HG02973 (cell line): ENCODE measurements at regions not wholly inside any gene's neighbourhood (a gene's known extent, or its start where the extent isn't known, plus 50 kb on each side); places are given as distances from the start of the nearest gene placed in this dataset.
"Not testable (repeated sequence)": the region's sequence is repeated elsewhere in the genome, so short reads cannot be mapped to it uniquely, and the experiment has no call there.

Experiments
- ATAC-seq: cut with Tn5 transposase; IDR thresholded peaks from one replicate; pipeline ENCODE4 v1.9.1; 2021; ENCODE audit warnings: moderate library complexity; ENCODE audit not compliant: unreplicated experiment

- ATAC-seq: no peak
Observed at GRCh38 chr3:33956206-33956605, 157.8 kb downstream of the PDCD6IP start.

DNA sequence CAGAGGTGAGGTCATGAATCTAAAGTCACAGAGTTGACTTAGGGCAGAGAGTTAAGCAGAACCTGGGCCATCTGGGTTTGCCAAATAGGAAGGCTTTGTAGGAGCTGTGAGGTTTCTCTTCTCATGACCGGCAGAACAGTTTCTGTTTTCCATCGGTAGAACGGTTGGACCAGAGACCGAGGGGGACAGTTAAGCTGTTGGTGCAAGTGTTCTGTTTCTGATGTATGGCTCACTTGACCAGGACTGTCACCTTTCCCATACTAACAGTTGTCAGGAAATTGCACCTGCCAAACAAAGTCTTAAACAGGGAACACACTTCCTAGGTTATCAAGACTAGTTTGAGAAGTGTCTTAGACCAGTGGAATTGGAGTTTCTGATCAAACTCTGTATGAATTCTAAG, 158.3 kb downstream of the PDCD6IP start:
- no peak for ATAC-seq

- ATAC-seq: no peak
Observed at GRCh38 chr3:33957176-33957575, 158.7 kb downstream of the PDCD6IP start.

GRCh38 chr3:33958661-33959060, 160.2 kb downstream of the PDCD6IP start:
- no peak for ATAC-seq

- ATAC-seq: no peak
Observed at GRCh38 chr3:33962396-33962795, 164.0 kb downstream of the PDCD6IP start.

- not testable (repeated sequence) for ATAC-seq
Observed at GRCh38 chr3:33970180-33970579, 171.8 kb downstream of the PDCD6IP start.

DNA sequence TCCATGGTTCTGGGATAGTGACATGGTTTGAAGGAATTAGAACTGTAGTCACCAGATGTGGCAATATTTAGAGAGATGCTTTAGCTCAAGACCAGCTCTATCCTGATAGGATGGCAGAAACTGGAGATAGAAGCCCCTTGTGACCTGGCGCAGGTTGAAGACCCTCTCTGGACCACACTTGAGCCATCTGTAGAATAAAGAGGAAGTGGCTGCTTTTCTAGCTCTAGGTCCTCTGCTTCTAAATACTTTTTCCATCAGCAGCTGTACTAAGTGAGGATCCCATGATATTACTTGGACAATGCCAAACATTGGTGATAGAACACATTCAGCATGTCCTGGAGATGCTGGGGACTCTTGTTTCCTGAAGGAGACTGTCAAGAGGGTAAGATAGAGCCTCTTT, 172.6 kb downstream of the PDCD6IP start:
- no peak for ATAC-seq

- ATAC-seq: no peak
Observed at GRCh38 chr3:33975463-33975862, 177.0 kb downstream of the PDCD6IP start.

GRCh38 chr3:33977227-33977626, 178.8 kb downstream of the PDCD6IP start:
- no peak for ATAC-seq

DNA sequence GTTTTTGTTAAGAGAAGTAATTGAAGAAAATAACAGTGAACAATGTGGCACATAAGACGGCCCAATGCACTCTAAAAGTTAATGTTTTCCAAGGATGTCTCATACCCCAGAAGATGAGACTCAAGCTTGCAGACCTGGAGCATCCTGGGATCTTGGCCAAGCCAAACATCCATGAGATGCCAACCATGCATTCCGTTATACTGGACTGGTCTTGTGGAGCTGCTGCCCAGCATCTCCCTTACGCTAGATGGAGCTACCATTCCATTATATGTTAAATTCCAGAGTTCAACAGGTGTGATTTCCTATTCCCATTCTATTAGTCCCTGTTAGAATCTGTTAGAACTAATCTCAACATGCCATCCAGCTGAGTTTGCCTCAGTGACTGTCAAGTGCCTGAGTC, 181.8 kb downstream of the PDCD6IP start:
- no peak for ATAC-seq

- ATAC-seq: no peak
Observed at GRCh38 chr3:33982269-33982798, 183.9 kb downstream of the PDCD6IP start.

GRCh38 chr3:33982949-33983348, 184.5 kb downstream of the PDCD6IP start:
- not testable (repeated sequence) for ATAC-seq

DNA sequence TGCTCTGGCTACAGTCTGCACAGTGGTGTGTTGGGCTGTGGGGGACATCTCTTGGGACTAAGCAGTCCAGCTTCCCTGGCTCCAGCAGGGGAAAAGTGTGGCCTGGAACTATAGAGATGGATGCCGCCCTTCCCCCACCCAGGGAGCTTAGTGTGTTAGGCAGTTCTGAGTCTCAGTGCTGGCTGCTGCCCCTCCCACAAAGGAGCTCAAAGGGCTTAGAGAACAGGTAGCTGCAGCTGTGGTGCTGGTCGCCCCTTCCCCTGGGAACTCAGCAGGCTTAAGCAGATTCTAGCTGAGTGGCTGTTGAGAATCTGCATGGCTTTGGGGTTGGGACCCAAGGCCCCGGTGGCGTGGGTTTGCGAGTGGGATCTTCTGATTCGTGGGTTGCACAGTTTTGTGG, 190.8 kb downstream of the PDCD6IP start:
- ATAC-seq: no peak

GRCh38 chr3:33991673-33992072, 193.2 kb downstream of the PDCD6IP start:
- no peak for ATAC-seq

- no peak for ATAC-seq
Observed at GRCh38 chr3:33993631-33994030, 195.2 kb downstream of the PDCD6IP start.

- no peak for ATAC-seq
Observed at GRCh38 chr3:33994568-33994967, 196.1 kb downstream of the PDCD6IP start.

DNA sequence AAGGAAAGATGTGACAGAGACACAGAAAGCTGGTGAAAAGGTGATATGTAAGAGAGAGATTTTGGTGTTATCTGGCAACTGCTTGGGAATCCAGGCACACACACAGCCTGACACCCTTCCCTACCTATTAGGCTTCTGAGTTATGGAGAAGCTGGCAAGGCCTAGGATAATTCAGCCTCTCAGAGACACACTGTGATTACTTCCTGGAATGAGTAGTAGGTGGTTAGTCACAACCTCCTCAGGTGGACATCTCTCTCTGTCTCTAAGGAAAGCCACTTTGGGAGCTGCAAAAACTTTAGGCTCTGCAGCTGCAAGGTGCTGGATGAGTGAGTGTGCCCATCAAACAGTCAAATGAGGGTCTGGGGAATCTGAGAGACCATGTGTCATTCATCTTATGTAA, 201.9 kb downstream of the PDCD6IP start:
- no peak for ATAC-seq

GRCh38 chr3:34001022-34001421, 202.6 kb downstream of the PDCD6IP start:
- ATAC-seq: no peak

- ATAC-seq: no peak
Observed at GRCh38 chr3:34001990-34002389, 203.6 kb downstream of the PDCD6IP start.

DNA sequence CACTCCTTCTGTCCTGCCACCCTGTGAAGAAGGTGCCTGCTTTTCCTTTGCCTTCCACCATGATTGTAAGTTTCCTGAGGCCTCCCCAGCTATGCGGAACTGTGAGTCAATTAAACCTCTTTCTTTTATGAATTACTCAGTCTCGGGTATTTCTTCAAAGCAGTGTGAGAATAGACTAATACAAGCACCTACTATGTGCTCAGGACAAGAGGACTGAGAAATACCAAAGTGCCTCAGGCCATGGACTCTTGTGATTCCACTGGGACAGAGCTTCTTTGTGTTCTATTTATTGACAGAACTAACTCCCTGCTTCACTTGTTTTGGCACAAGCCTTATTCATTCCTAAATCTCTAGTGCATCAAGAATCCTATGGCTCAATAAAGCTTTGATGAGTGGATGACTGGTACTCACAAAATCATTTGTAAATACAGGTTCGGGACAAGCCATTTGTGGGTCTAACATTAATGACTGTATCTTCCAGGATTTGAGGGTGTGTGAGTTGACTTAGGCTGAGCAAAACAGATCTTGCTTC, 204.2 kb downstream of the PDCD6IP start:
- no peak for ATAC-seq

DNA sequence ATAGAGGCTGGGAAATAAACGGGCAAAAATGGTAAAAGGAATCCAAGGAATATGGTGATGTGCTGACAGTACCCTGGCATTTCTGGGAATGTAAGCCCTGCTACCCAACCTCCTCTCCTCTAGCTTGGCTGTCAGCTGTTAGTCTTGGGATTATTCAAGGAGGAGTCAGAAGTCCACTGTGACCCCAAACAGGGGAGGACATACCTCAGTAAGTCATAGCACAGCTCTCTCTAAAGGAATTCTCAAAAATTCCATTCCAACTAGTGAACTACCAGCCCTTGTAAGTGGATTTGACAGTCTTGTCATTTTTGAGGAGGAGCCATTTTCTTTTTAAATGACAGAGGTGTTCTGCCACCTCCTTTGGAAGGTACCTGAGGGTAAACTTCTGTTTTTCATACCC, 207.5 kb downstream of the PDCD6IP start:
- ATAC-seq: no peak

DNA sequence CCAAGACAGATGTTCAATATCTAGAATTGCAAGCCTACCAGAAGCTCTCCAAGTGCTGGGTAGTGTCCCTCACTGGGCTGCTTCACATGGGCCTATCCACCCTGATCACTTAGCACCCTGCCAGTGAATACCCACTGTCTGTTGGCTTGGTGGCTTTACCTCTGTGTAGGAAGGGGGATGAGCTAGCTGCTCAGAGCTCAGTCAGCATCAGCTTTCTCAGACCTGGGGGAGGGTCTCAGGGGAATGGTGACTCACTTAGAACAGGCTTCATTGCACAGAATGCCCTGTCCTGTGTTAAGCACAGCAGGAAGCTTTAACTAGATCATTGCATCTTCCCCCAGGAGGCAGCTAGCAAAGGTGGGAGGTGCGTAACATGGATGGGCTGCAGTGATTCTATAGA, 209.8 kb downstream of the PDCD6IP start:
- no peak for ATAC-seq
